B cell (primary cell): ENCODE measurements at regions not wholly inside any gene's neighbourhood (a gene's known extent, or its start where the extent isn't known, plus 50 kb on each side); places are given as distances from the start of the nearest gene placed in this dataset.

Experiments
- CTCF ChIP-seq: fragments of 200-600 bp; IDR thresholded peaks from one replicate; pipeline ENCODE4 v1.8.0; 2022; ENCODE audit warnings: antibody characterized with exemption, mild to moderate bottlenecking
- EZH2 ChIP-seq: IDR thresholded peaks from 2 replicates; pipeline ENCODE4 v1.6.1; 2012; ENCODE audit warnings: borderline replicate concordance, low read depth, mild to moderate bottlenecking, moderate library complexity, low read length; ENCODE audit not compliant: insufficient read depth, poor library complexity, severe bottlenecking

GRCh38 chr6:10250655-10251220, 164.1 kb downstream of the TFAP2A start:
- TF ChIP-seq CTCF (no peak), EZH2 (no peak)
